ENCODE measurements at regions not wholly inside any gene's neighbourhood (a gene's known extent, or its start where the extent isn't known, plus 50 kb on each side); places are given as distances from the start of the nearest gene placed in this dataset.

DNA sequence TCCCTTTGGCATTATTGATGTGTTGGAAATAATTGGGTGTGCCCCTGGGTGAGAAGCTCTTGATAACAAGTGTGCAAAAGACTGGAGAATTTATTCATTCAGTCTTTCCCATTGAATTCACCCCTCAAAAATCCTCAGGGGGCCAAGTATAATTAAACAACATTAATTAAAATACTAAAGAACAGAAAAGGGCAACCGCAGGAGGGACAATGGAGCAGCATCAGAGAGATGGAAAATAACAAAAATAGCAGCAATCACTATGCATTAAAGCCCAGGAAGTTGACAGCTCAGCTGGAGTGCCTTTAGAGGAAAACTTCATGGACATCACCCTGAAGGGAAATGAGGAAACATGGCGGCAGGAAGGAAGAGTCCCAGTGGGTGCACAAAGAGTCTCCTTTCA is 227.6 kb downstream of the MINAR1 start:
- no peak overlapping the region for H3K27ac ChIP-seq
- no peaks in the 10 kb centered on the region for H3K36me3 ChIP-seq
- no peak for ATAC-seq
- no peaks in the 10 kb centered on the region for H3K27me3 ChIP-seq (ENCODE audit: low read depth)
- H3K4me1 ChIP-seq = no peaks in the 10 kb centered on the region
- H3K9me3 ChIP-seq = no peaks in the 10 kb centered on the region
- intact Hi-C loops (cut with DNase I) = no loop called here
- TF ChIP-seq, protein P1, sequence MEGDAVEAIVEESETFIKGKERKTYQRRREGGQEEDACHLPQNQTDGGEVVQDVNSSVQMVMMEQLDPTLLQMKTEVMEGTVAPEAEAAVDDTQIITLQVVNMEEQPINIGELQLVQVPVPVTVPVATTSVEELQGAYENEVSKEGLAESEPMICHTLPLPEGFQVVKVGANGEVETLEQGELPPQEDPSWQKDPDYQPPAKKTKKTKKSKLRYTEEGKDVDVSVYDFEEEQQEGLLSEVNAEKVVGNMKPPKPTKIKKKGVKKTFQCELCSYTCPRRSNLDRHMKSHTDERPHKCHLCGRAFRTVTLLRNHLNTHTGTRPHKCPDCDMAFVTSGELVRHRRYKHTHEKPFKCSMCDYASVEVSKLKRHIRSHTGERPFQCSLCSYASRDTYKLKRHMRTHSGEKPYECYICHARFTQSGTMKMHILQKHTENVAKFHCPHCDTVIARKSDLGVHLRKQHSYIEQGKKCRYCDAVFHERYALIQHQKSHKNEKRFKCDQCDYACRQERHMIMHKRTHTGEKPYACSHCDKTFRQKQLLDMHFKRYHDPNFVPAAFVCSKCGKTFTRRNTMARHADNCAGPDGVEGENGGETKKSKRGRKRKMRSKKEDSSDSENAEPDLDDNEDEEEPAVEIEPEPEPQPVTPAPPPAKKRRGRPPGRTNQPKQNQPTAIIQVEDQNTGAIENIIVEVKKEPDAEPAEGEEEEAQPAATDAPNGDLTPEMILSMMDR (IDR thresholded peaks at IDR 0.05) = no peak
- no peak overlapping the region for H3K4me3 ChIP-seq
- no peak for DNase-seq

DNA sequence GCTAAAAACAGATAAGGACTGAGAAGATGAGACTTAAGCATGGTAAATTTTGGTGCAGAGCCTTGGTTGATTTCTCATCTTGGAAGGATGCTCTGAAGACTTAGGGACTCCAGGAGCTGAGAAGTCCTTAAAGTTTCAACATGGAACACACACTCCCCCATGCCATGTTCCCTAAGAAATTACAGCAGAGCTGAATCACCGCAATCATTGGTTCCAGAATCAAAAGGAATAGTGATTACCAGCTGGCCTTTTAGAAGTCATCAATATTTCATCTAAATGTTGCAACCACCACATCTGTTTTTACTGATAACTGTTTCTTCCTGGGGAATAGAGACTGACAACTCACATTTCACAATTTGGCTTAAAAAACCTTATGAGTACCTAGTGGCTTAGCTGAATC is 229.3 kb downstream of the MINAR1 start:
- H3K36me3 ChIP-seq = no peaks in the 10 kb centered on the region
- no peaks in the 10 kb centered on the region for H3K4me1 ChIP-seq
- no peak overlapping the region for H3K27ac ChIP-seq
- no peaks in the 10 kb centered on the region for H3K27me3 ChIP-seq (ENCODE audit: low read depth)
- DNase-seq = no peak
- H3K4me3 ChIP-seq = no peak overlapping the region
- H3K9me3 ChIP-seq = no peaks in the 10 kb centered on the region
- no peak for ATAC-seq
- TF ChIP-seq, protein P1 (IDR thresholded peaks at IDR 0.05) = no peak
- intact Hi-C loops (cut with DNase I) = no loop called here

DNA sequence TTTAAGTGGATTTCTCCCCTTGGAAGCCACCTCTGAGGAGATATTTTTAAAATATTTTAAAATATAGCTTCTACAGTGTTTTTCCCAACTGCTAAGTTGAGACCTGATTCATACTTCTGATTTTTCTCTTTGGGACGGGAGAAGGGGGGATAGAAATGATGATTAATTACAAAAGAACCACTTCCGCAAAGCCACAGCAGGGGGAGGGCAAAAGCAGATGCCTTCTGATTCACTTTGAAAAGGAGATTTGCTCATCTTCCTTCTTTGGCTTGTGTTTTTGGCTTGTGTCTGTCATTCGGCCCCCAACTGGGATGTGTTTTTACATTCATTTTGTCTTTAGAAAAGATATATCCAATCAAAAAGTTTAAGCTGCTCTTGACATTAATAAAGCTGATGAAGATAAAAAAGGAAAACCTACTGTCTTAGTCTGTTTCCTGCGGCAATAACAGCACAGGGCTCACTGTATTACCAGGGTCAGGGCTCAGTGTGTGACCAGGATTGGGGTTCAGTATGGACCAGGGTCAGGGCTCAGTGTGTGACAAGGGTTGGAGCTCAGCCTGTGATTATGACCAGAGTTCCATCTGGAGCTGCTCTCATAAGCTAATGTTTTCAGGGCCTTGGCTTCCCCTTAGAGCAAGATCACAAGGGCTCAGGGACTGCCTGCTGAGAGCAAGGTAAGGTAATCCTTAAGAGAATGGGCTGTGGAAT is 223.2 kb downstream of the MTHFS start:
- no peaks in the 10 kb centered on the region for H3K27me3 ChIP-seq (ENCODE audit: low read depth)
- DNase-seq (no peak), ATAC-seq (no peak)
- no peaks in the 10 kb centered on the region for H3K4me1 ChIP-seq
- no peaks in the 10 kb centered on the region for H3K9me3 ChIP-seq
- H3K36me3 ChIP-seq = no peaks in the 10 kb centered on the region
- no peak overlapping the region for H3K4me3 ChIP-seq
- intact Hi-C loops (cut with DNase I) = no loop called here
- H3K27ac ChIP-seq = no peak overlapping the region
- TF ChIP-seq, protein P1 (IDR thresholded peaks at IDR 0.05) = no peak

DNA sequence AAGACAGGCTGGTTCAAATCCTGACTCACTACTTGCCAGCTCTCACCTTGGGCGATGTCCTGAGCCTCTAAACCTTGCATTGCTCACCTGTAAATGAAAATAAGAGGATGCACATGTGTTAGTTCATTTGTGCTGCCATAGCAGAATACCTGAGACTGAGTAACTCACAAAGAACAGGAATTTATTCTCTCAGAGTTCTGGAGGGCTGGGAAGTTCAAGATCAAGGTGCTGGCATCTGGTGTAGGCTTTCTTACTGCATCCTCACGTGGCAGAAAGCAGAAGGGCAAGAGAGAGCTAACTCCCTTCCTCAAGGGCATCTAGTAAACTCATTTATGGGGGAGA is 222.7 kb downstream of the MTHFS start:
- Histone ChIP-seq H3K36me3 (no peaks in the 10 kb centered on the region), H3K9me3 (no peaks in the 10 kb centered on the region), H3K4me3 (no peak overlapping the region), H3K27ac (no peak overlapping the region), H3K27me3 (ENCODE audit: low read depth) (no peaks in the 10 kb centered on the region), H3K4me1 (no peaks in the 10 kb centered on the region)
- DNase-seq (no peak), ATAC-seq (no peak)
- intact Hi-C loops (cut with DNase I) = no loop called here
- TF ChIP-seq, protein P1 (IDR thresholded peaks at IDR 0.05) = no peak

DNA sequence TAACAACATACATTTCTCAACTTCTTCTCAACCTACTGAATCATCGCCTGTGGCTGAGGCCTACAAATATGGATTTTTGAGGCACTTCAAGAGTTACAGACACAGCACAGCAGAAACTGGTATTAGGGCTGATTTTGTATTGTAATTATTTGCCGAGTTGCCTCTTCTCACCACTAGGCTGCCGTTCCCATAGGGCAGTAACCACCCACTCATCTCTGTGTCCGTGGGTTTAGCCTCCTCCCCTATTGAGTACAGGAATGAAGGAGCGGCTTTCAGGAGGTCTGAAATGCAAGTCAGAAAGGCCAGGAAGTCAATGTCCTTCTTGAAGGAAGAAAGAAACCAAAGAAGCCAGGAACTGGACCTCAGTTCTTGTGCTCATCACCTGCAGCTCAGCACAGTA is 220.8 kb downstream of the MTHFS start:
- no peak for ATAC-seq
- H3K9me3 ChIP-seq = no peaks in the 10 kb centered on the region
- no peak overlapping the region for H3K4me3 ChIP-seq
- H3K27ac ChIP-seq = no peak overlapping the region
- no peaks in the 10 kb centered on the region for H3K36me3 ChIP-seq
- TF ChIP-seq, protein P1 (IDR thresholded peaks at IDR 0.05) = no peak
- no peaks in the 10 kb centered on the region for H3K27me3 ChIP-seq (ENCODE audit: low read depth)
- H3K4me1 ChIP-seq = no peaks in the 10 kb centered on the region
- intact Hi-C loops (cut with DNase I) = no loop called here
- no peak for DNase-seq
